Kidney epithelial cell (primary cell): ENCODE measurements at regions not wholly inside any gene's neighbourhood (a gene's known extent, or its start where the extent isn't known, plus 50 kb on each side); places are given as distances from the start of the nearest gene placed in this dataset.
A peak's percentile ranks its signal among the peaks of the same experiment; 100 is the strongest.

Source experiments
- DNase-seq: peaks from one replicate; pipeline ENCODE4 v3.0.0-alpha.2; 2010; ENCODE audit warnings: low read depth
- H3K27me3 ChIP-seq: 2 replicates; pipeline ENCODE4 v1.6.0; 2011; ENCODE audit warnings: low read length; ENCODE audit not compliant: control insufficient read depth, insufficient read depth
- H3K36me3 ChIP-seq: 2 replicates; pipeline ENCODE4 v1.5.1; 2011; ENCODE audit warnings: low read length; ENCODE audit not compliant: control insufficient read depth, insufficient read depth
- H3K4me3 ChIP-seq: 2 replicates; pipeline ENCODE4 v1.5.1; 2011; ENCODE audit warnings: low read depth, mild to moderate bottlenecking, control low read depth, low read length
- CTCF ChIP-seq: IDR thresholded peaks from 2 replicates; pipeline ENCODE4 v1.5.1; 2011; ENCODE audit warnings: mild to moderate bottlenecking, moderate library complexity, low read length, control low read depth, inconsistent platforms; ENCODE audit not compliant: insufficient read depth, poor library complexity, severe bottlenecking

GRCh38 chr6:799769-800168 is 106.8 kb upstream of the EXOC2 start:
- TF ChIP-seq CTCF: no peak
- H3K36me3 ChIP-seq: no peaks in the 10 kb centered on the region
- no peak overlapping the region for H3K4me3 ChIP-seq
- H3K27me3 ChIP-seq: peaks cover 20% of the 10 kb centered on the region
- no peak for DNase-seq

GRCh38 chr6:797479-798077 is 104.6 kb upstream of the EXOC2 start:
- peak; percentile 69 for TF ChIP-seq CTCF
- peaks cover 29% of the 10 kb centered on the region for H3K27me3 ChIP-seq
- DNase-seq: no peak

GRCh38 chr6:795046-795685 is 102.2 kb upstream of the EXOC2 start:
- no peaks in the 10 kb centered on the region for H3K36me3 ChIP-seq
- peaks cover 25% of the 10 kb centered on the region for H3K27me3 ChIP-seq
- no peak for DNase-seq
- TF ChIP-seq CTCF: no peak
- H3K4me3 ChIP-seq: no peak overlapping the region

More at GRCh38 chr6:797479-798077, 104.6 kb upstream of the EXOC2 start:
- Histone ChIP-seq H3K36me3 (no peaks in the 10 kb centered on the region), H3K4me3 (no peak overlapping the region)

- no peaks in the 10 kb centered on the region for H3K36me3 ChIP-seq
- no peak for TF ChIP-seq CTCF
- DNase-seq: no peak
- H3K4me3 ChIP-seq: no peak overlapping the region
- peaks cover 21% of the 10 kb centered on the region for H3K27me3 ChIP-seq
These were observed 100.3 kb upstream of the EXOC2 start for GRCh38 chr6:793261-793660.

GRCh38 chr6:792662-793061 is 99.7 kb upstream of the EXOC2 start:
- Histone ChIP-seq H3K36me3 (no peaks in the 10 kb centered on the region), H3K4me3 (no peak overlapping the region), H3K27me3 (peaks cover 21% of the 10 kb centered on the region)
- no peak for TF ChIP-seq CTCF
- no peak for DNase-seq

- Histone ChIP-seq H3K36me3 (no peaks in the 10 kb centered on the region), H3K27me3 (no peaks in the 10 kb centered on the region), H3K4me3 (no peak overlapping the region)
- TF ChIP-seq CTCF: no peak
- no peak for DNase-seq
These were observed 95.1 kb upstream of the EXOC2 start for GRCh38 chr6:788058-788457.
